BLaER1 (cell line): ENCODE measurements at regions not wholly inside any gene's neighbourhood (a gene's known extent, or its start where the extent isn't known, plus 50 kb on each side); places are given as distances from the start of the nearest gene placed in this dataset.

Source experiments
- H3K27ac ChIP-seq: shearing (Covaris generic); formaldehyde crosslinking; 2 replicates; pipeline ENCODE4 v1.8.1; 2022
- H3K27me3 ChIP-seq: shearing (Covaris generic); formaldehyde crosslinking; 2 replicates; pipeline ENCODE4 v1.8.1; 2022
- H3K36me3 ChIP-seq: shearing (Covaris generic); formaldehyde crosslinking; 2 replicates; pipeline ENCODE4 v1.8.1; 2022
- H3K4me1 ChIP-seq: shearing (Covaris generic); formaldehyde crosslinking; 2 replicates; pipeline ENCODE4 v1.8.1; 2022
- H3K4me2 ChIP-seq: shearing (Covaris generic); formaldehyde crosslinking; 2 replicates; pipeline ENCODE4 v1.8.1; 2022
- H3K4me3 ChIP-seq: shearing (Covaris generic); formaldehyde crosslinking; 2 replicates; pipeline ENCODE4 v1.8.1; 2022
- H3K9ac ChIP-seq: shearing (Covaris generic); formaldehyde crosslinking; 2 replicates; pipeline ENCODE4 v1.8.1; 2022
- H3K9me3 ChIP-seq: shearing (Covaris generic); formaldehyde crosslinking; 2 replicates; pipeline ENCODE4 v1.8.1; 2022
- H4K20me1 ChIP-seq: shearing (Covaris generic); formaldehyde crosslinking; 2 replicates; pipeline ENCODE4 v1.8.1; 2022
- Cebpa-rat ChIP-seq: shearing (Covaris generic); IDR thresholded peaks from 2 replicates; pipeline ENCODE4 v1.8.1; 2022

DNA sequence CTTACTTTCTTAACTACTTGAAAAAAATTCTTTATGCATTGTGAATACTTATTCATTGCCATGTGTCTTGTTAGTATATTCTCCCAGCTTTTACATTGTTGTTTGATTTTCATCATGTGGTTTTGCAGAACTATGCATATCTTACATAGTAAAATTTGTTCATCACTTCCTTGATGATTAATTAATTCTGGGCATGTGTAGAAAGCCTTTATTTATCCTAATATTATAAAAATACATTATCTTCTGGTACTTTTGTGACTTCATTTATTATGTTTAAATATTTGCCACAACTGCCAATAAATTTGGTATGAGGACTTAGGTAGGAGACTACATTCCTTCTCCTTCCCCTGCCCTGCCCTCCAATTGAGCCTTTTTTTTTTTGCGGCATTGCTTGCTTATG is 166.0 kb upstream of the ZNF32 start:
- Histone ChIP-seq H3K4me3 (no peak overlapping the region), H4K20me1 (no peaks in the 10 kb centered on the region), H3K9me3 (no peaks in the 10 kb centered on the region), H3K4me1 (peaks cover 66% of the 10 kb centered on the region), H3K27ac (no peak overlapping the region), H3K36me3 (no peaks in the 10 kb centered on the region), H3K27me3 (no peaks in the 10 kb centered on the region), H3K4me2 (peak overlapping the region; percentile 76; the same call in 1 of the 2 replicates), H3K9ac (no peak overlapping the region)
- no peak for TF ChIP-seq Cebpa-rat

DNA sequence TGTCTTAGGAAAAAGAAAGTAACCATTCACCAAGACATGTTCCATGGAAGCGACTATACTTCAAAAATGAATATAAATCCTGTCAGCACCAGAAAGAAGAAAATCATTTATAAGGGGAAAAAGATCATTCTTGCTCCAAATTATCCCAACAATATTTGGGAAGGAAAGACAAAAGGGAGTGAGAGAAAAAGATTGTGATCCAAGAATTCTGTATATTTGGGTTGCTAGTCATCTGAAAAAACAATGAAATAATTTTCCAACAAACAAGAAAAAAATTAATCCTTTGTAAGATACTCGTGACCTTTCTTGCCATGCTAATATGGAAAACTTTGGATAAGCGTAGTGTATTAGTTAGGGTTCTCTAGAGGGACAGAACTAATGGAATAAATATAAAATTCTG is 163.2 kb upstream of the ZNF32 start:
- no peaks in the 10 kb centered on the region for H3K27me3 ChIP-seq
- H3K4me2 ChIP-seq = no peak overlapping the region
- no peaks in the 10 kb centered on the region for H3K9me3 ChIP-seq
- H4K20me1 ChIP-seq = no peaks in the 10 kb centered on the region
- no peak overlapping the region for H3K4me3 ChIP-seq
- TF ChIP-seq Cebpa-rat = no peak
- H3K36me3 ChIP-seq = no peaks in the 10 kb centered on the region
- no peak overlapping the region for H3K9ac ChIP-seq
- peaks cover 72% of the 10 kb centered on the region for H3K4me1 ChIP-seq
- no peak overlapping the region for H3K27ac ChIP-seq

DNA sequence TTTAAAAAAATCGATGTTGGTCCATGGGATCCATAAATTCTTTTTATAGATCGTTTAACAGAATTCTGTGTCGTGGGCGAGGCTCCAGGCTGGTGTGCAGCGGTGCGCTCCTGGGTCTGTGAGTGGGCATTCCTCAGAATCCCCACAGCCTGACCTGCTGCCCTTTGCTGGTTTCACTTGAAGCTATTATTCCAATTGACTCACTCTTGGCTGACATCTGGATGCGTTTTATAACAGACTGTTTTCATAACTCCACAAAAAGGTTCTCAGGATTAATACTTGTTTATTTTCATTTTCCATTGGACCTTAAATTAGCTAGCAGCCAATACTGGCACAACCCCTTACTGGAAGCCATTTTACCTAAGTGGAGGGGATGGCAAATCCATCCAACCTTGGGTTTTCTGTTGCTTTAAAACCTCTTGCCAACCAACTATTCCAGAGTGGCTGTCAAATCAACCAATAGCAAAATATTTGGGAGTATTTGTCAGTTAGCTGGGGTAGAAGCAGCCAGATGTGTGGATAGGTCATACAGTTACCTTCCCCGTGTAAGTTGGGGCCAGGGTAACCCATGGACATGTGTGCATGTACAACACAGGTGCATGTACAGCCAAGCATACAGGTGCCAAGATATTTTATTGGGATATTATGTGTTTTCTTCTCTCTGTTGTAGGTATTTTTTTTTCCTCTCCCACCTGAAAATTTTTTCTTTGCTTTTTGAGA is 160.7 kb upstream of the ZNF32 start:
- H3K9ac ChIP-seq = no peak overlapping the region
- H3K4me1 ChIP-seq = peaks cover 68% of the 10 kb centered on the region
- H3K4me2 ChIP-seq = peak overlapping the region; percentile 82
- H3K27ac ChIP-seq = peak overlapping the region; percentile 71; the same call in 1 of the 2 replicates
- H3K4me3 ChIP-seq = no peak overlapping the region
- H3K9me3 ChIP-seq = no peaks in the 10 kb centered on the region
- H3K36me3 ChIP-seq = no peaks in the 10 kb centered on the region
- no peaks in the 10 kb centered on the region for H3K27me3 ChIP-seq
- no peaks in the 10 kb centered on the region for H4K20me1 ChIP-seq
- no peak for TF ChIP-seq Cebpa-rat

DNA sequence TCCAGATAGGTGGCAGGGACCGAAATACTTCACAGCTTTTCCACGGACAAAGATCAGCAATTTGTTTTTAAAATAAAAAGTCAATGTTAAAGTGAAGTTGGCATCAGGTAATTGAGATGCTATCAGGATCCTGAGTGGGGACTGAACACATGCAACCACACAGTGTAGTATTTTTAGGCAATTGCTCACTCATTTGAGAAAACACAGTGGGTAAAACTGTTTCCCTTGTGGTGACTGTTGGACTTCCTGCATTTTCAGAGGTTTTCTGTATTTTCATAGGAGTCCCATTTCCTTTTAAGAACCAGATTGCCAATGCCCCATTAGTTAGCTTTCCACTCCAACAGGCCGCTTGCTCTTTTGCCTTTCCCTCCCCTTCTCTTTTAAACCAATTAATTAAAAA is 159.5 kb upstream of the ZNF32 start:
- H3K9me3 ChIP-seq = no peaks in the 10 kb centered on the region
- no peaks in the 10 kb centered on the region for H3K27me3 ChIP-seq
- H3K36me3 ChIP-seq = no peaks in the 10 kb centered on the region
- H3K4me1 ChIP-seq = peaks cover 75% of the 10 kb centered on the region
- TF ChIP-seq Cebpa-rat = no peak
- H3K4me3 ChIP-seq = peak overlapping the region; percentile 17; the same call in 1 of the 2 replicates
- H3K27ac ChIP-seq = peak overlapping the region; percentile 71
- peak overlapping the region; percentile 36 for H3K9ac ChIP-seq
- no peaks in the 10 kb centered on the region for H4K20me1 ChIP-seq
- H3K4me2 ChIP-seq = peak overlapping the region; percentile 82

DNA sequence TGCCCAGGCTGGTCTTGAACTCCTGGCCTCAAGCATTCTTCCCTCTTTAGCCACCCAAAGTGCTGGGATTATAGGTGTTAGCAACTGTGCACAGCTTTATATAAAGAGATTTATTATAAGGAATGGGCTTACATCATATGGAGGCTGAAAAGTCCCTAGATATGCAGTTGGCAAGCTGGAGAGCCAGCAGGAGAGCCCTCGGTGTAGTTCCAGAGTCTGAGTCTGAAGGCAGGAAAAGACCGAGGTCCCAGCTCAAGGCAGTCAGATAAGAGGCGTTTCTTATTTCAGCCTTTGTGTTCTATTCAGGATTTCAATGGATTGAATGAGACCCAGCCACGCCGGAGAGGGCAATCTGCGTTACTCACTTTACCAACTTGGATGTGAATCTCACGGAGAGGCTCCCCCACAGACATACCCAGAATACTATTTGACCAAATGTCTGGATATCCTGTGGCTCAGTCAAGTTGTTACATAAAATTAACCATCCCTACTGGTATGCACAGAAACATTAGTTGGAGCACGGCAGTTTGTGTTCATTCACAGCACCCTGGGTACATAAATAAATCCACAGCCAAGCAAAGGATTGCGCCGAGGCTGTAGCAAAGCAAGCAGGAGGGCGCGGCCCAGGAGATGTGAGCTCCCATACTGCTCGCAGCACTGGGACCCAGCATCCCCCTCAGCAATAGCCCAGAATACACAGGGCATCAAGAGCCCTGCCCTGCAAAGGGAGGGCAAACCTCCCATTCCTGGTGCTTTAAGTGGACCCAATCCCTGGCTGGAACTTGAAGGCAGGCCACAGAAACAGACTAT is 158.4 kb upstream of the ZNF32 start:
- H3K27me3 ChIP-seq = no peaks in the 10 kb centered on the region
- no peaks in the 10 kb centered on the region for H3K9me3 ChIP-seq
- no peak for TF ChIP-seq Cebpa-rat
- no peaks in the 10 kb centered on the region for H4K20me1 ChIP-seq
- no peaks in the 10 kb centered on the region for H3K36me3 ChIP-seq
- peak overlapping the region; percentile 71 for H3K27ac ChIP-seq
- no peak overlapping the region for H3K9ac ChIP-seq
- H3K4me3 ChIP-seq = no peak overlapping the region
- H3K4me2 ChIP-seq = peak overlapping the region; percentile 82
- peaks cover 83% of the 10 kb centered on the region for H3K4me1 ChIP-seq

DNA sequence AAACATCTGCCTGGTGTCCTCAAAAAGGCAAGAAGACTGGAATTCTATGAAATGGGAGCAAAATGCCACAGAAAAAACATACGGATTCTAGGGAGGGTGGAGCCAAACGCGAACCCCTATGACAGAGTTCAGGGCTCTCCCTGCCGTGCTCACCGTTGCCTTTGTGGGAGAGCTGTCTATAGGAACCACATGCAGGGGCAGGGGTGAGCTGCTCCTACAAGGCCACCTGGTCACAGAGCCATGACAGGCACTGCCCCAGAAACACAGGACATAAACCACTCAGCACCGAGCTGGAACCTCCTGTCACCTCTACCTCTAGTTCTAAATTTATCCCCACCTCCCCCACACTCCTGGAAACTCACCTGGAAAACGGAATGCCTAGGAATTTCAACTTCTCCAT is 155.1 kb upstream of the ZNF32 start:
- peaks cover 74% of the 10 kb centered on the region for H3K4me1 ChIP-seq
- H3K36me3 ChIP-seq = no peaks in the 10 kb centered on the region
- H4K20me1 ChIP-seq = no peaks in the 10 kb centered on the region
- TF ChIP-seq Cebpa-rat = no peak
- H3K4me2 ChIP-seq = 0 out of 2 replicates have a peak overlapping the region, but pooled peaks have one; percentile 10
- H3K9ac ChIP-seq = no peak overlapping the region
- no peak overlapping the region for H3K4me3 ChIP-seq
- no peaks in the 10 kb centered on the region for H3K27me3 ChIP-seq
- H3K9me3 ChIP-seq = no peaks in the 10 kb centered on the region
- H3K27ac ChIP-seq = no peak overlapping the region

DNA sequence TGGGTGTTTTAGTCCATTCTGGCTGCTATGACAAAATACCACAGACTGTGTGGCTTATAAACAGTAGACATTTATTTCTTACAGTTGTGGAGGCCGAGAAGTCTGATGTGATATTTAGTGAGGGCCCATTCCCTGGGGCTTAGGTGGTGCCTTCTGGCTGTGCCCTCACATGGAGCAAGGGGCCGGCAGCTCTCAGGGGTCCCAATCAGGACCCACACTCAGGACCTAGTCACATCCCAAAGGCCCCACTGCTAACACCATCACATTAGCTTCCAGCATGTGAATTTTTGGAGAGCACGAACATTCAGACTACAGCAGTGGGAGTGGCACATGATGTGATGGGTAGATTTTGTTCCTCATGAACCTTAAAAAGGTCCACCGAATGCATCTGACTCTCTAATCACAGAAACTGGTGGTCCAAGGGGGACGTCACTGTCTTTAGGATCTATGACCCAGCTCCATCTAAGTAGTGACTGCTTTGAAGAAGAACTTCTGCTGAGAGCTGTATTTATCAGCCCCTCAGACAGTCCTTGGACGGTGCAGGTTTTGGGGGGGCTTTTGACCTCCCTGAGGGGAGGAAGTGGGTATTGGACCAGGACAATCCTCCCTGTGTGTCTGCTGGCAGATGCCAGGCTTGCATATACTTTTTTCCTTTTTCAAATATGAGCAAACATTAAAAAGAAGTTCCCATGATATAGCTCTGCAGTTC is 154.5 kb upstream of the ZNF32 start:
- H3K27me3 ChIP-seq = no peaks in the 10 kb centered on the region
- H3K4me1 ChIP-seq = peaks cover 67% of the 10 kb centered on the region
- H3K9me3 ChIP-seq = no peaks in the 10 kb centered on the region
- H3K27ac ChIP-seq = no peak overlapping the region
- no peaks in the 10 kb centered on the region for H3K36me3 ChIP-seq
- TF ChIP-seq Cebpa-rat = no peak
- no peak overlapping the region for H3K9ac ChIP-seq
- H3K4me2 ChIP-seq = 0 out of 2 replicates have a peak overlapping the region, but pooled peaks have one; percentile 10
- no peak overlapping the region for H3K4me3 ChIP-seq
- H4K20me1 ChIP-seq = no peaks in the 10 kb centered on the region

DNA sequence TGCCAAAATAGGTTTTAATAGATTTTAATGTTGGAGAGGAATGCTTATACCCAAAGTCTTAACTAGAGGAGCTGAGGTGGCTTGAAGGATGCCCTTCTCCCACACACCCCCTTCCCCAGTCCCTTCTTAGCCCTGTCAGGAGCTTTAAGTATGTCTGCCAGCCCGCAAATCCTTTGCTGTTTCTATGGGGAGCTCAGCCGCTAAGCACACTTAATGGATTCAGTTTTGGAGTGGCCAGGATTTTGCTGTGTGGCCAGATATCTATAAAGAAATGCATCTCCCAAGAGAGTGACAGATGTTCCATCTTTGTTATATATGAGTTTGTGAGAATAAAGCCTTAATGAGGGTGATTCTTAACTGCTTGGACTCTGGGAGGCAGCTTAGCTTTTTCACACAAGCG is 152.9 kb upstream of the ZNF32 start:
- Histone ChIP-seq H3K4me1 (peaks cover 52% of the 10 kb centered on the region), H3K27me3 (no peaks in the 10 kb centered on the region), H3K9me3 (no peaks in the 10 kb centered on the region), H3K9ac (no peak overlapping the region), H3K27ac (no peak overlapping the region), H3K36me3 (no peaks in the 10 kb centered on the region), H3K4me2 (peak overlapping the region; percentile 15), H3K4me3 (no peak overlapping the region), H4K20me1 (no peaks in the 10 kb centered on the region)
- no peak for TF ChIP-seq Cebpa-rat

DNA sequence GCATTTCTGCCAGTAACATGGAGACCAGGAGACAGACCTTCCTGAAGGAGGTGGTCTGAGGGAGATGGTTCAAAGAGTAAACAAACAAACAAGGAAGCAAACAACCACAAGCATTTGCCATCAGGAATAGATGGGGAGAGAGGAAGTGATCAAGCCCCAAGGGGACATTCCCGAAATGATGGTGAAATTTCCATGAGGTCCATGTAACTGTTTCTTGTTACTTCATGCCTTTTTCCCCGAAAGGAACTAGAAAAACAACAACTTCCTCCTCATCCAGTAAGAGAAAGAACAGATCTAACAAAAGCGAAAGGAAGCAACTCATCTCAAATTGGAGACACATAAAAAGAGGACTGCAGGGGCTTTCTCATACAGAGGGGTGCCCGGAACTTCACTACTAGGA is 152.5 kb upstream of the ZNF32 start:
- Histone ChIP-seq H3K27ac (no peak overlapping the region), H3K4me2 (peak overlapping the region; percentile 15), H3K9me3 (no peaks in the 10 kb centered on the region), H3K4me1 (peaks cover 47% of the 10 kb centered on the region), H3K36me3 (no peaks in the 10 kb centered on the region), H4K20me1 (no peaks in the 10 kb centered on the region), H3K9ac (no peak overlapping the region), H3K27me3 (no peaks in the 10 kb centered on the region), H3K4me3 (no peak overlapping the region)
- no peak for TF ChIP-seq Cebpa-rat

DNA sequence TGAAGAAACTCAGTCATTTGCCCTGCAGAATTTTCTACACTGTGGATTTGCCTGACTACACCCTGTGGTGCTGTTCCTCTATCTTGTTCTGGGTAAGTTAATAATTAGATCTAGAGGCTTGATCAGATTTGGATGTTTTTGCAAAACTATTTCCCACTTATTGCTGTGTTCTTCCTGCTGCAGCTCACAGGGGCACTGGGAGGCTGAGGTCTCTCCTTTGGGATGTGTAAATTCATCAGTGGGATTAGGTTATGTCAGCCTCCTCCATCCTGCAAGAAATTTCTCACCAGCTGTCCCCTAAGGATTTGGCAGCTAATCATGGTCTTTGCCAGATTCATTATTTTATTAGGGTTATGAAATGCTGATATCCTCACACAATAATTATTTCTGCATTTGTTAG is 148.1 kb upstream of the ZNF32 start:
- H3K4me2 ChIP-seq = no peak overlapping the region
- H3K9ac ChIP-seq = no peak overlapping the region
- no peaks in the 10 kb centered on the region for H4K20me1 ChIP-seq
- H3K36me3 ChIP-seq = no peaks in the 10 kb centered on the region
- no peak for TF ChIP-seq Cebpa-rat
- H3K4me3 ChIP-seq = no peak overlapping the region
- H3K9me3 ChIP-seq = no peaks in the 10 kb centered on the region
- H3K4me1 ChIP-seq = peaks cover 14% of the 10 kb centered on the region
- H3K27ac ChIP-seq = no peak overlapping the region
- no peaks in the 10 kb centered on the region for H3K27me3 ChIP-seq
